ENCODE measurements at regions not wholly inside any gene's neighbourhood (a gene's known extent, or its start where the extent isn't known, plus 50 kb on each side); places are given as distances from the start of the nearest gene placed in this dataset.

DNA sequence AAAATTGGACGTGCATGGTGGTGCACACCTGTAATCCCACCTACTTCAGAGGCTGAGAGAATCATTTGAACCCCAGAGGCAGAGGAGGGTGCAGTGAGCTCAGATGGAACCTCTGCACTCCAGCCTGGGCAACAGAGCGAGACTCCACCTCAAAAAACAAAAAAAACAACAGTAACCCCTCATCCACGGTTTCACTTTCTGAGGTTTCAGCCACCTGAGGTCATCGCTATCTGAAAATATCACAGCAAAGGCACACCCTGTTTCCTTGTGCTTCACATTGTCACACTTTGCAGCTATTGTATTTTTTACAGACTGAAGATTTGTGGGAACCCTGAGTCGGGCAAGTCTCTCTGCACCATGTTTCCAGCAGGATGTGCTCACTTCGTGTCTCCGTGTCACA, 54.1 kb upstream of the FOXQ1 start:
- no peaks in the 10 kb centered on the region for H3K36me3 ChIP-seq
- no peaks in the 10 kb centered on the region for H4K20me1 ChIP-seq (ENCODE audit: low read depth)
- no peak overlapping the region for H3K4me3 ChIP-seq
- no peak overlapping the region for H3K27ac ChIP-seq
- TF ChIP-seq, protein P1, sequence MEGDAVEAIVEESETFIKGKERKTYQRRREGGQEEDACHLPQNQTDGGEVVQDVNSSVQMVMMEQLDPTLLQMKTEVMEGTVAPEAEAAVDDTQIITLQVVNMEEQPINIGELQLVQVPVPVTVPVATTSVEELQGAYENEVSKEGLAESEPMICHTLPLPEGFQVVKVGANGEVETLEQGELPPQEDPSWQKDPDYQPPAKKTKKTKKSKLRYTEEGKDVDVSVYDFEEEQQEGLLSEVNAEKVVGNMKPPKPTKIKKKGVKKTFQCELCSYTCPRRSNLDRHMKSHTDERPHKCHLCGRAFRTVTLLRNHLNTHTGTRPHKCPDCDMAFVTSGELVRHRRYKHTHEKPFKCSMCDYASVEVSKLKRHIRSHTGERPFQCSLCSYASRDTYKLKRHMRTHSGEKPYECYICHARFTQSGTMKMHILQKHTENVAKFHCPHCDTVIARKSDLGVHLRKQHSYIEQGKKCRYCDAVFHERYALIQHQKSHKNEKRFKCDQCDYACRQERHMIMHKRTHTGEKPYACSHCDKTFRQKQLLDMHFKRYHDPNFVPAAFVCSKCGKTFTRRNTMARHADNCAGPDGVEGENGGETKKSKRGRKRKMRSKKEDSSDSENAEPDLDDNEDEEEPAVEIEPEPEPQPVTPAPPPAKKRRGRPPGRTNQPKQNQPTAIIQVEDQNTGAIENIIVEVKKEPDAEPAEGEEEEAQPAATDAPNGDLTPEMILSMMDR (IDR thresholded peaks at IDR 0.05): no peak
- TF ChIP-seq EZH2phosphoT487 (IDR thresholded peaks at IDR 0.05): no peak
- no peak for TF ChIP-seq EZH2 (IDR thresholded peaks at IDR 0.05)
- H3F3A ChIP-seq (ENCODE audit: low read depth): no peaks in the 10 kb centered on the region
- Mint-ChIP-seq H3K27ac (no peak overlapping the region), H3K27me3 (ENCODE audit: insufficient read depth, low read depth) (peaks cover 5% of the 10 kb centered on the region), H3K4me1 (no peaks in the 10 kb centered on the region), H3K9me3 (peaks cover 2% of the 10 kb centered on the region), H3K36me3 (no peaks in the 10 kb centered on the region), H3K4me3 (no peak overlapping the region)
- H3K9ac ChIP-seq: no peak overlapping the region
- no peaks in the 10 kb centered on the region for H3K4me1 ChIP-seq
- H3K79me2 ChIP-seq (ENCODE audit: low read depth): no peaks in the 10 kb centered on the region
- no peak overlapping the region for H3K4me2 ChIP-seq
- DNase-seq (ENCODE audit: low spot score): no peak
- H3K9me3 ChIP-seq (ENCODE audit: low read depth): no peaks in the 10 kb centered on the region
- H3K27me3 ChIP-seq: no peaks in the 10 kb centered on the region
- no peak overlapping the region for H2AFZ ChIP-seq (replicated peaks)

DNA sequence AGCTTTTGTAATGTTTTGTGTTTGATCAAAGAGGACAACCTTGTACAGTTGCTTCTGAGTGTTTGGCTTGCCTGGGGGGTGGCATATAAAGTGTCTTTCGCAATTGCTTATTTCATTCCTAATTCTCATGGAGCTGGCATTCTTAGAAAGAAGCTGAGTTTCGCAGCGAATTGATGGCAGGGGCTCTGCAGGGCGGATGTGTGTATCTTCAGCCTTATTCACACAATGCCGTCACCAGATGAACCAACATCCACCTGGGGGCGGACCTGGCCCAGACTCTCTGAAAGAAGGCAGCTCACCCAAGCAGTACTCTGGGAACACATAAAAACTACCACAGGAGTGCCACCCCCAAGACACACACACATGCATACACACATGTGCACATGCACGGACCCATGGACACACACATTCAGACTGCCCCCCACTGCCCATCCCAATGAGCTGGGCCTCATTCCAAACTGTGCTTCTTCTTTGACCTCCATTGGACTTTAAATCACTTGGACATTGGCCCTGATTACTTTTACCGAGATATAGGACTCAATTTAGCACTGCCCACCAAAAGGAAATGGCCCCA, 55.4 kb upstream of the FOXQ1 start:
- Mint-ChIP-seq H3K4me1 (no peaks in the 10 kb centered on the region), H3K36me3 (no peaks in the 10 kb centered on the region), H3K9me3 (peaks cover 2% of the 10 kb centered on the region), H3K27ac (no peak overlapping the region), H3K27me3 (ENCODE audit: insufficient read depth, low read depth) (peaks cover 5% of the 10 kb centered on the region), H3K4me3 (no peak overlapping the region)
- Histone ChIP-seq H3K36me3 (no peaks in the 10 kb centered on the region), H3K27me3 (no peaks in the 10 kb centered on the region), H3K9ac (no peak overlapping the region), H3F3A (ENCODE audit: low read depth) (no peaks in the 10 kb centered on the region), H4K20me1 (ENCODE audit: low read depth) (no peaks in the 10 kb centered on the region), H3K79me2 (ENCODE audit: low read depth) (no peaks in the 10 kb centered on the region), H3K27ac (no peak overlapping the region), H3K4me2 (no peak overlapping the region), H2AFZ (replicated peaks) (no peak overlapping the region), H3K9me3 (ENCODE audit: low read depth) (no peaks in the 10 kb centered on the region), H3K4me1 (no peaks in the 10 kb centered on the region), H3K4me3 (no peak overlapping the region)
- TF ChIP-seq EZH2 (IDR thresholded peaks at IDR 0.05) (no peak), EZH2phosphoT487 (IDR thresholded peaks at IDR 0.05) (no peak)
- TF ChIP-seq, protein P1 (IDR thresholded peaks at IDR 0.05): no peak
- no peak for DNase-seq (ENCODE audit: low spot score)

DNA sequence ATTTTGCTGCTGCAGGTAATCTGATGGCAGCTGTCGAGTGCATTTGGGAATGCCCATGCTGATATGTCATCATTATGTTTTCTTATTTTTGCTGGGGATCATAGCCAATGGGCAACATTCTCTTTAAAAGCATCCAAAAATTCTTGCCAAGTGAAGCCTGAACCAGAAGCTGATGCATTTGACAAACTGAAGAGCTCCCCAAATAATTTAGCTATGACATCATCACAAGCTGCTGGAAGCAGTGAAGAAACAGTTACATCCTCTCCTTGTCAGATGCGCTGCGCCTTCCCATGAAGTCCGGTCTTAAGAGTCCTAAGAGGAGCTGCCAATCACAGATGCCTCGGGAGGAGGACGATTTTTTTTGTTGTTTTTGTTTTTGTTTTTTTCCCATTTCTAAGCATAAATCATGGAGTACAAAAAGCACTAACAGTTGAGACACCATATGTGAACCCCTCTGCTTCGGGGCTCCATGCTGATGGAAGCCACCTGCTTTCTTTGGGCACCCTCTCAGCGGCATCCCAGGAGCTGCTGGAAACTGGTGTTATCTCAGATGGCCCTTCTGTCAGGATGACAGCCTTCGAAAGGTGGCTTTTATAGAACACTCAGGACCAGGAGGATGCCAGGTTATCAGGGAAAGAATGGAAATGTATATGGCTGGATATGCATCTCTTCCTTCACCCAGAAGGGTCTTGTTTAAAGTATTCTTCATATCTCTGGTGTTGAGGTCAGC, 56.1 kb upstream of the FOXQ1 start:
- H3K79me2 ChIP-seq (ENCODE audit: low read depth): no peaks in the 10 kb centered on the region
- no peaks in the 10 kb centered on the region for H3K36me3 Mint-ChIP-seq
- no peak overlapping the region for H2AFZ ChIP-seq (replicated peaks)
- H3F3A ChIP-seq (ENCODE audit: low read depth): no peaks in the 10 kb centered on the region
- no peaks in the 10 kb centered on the region for H3K9me3 ChIP-seq (ENCODE audit: low read depth)
- no peak for DNase-seq (ENCODE audit: low spot score)
- H3K4me1 ChIP-seq: no peaks in the 10 kb centered on the region
- H3K36me3 ChIP-seq: no peaks in the 10 kb centered on the region
- peaks cover 6% of the 10 kb centered on the region for H3K27me3 Mint-ChIP-seq (ENCODE audit: insufficient read depth, low read depth)
- H3K27me3 ChIP-seq: no peaks in the 10 kb centered on the region
- no peak overlapping the region for H3K27ac Mint-ChIP-seq
- no peak overlapping the region for H3K4me3 ChIP-seq
- H3K9ac ChIP-seq: no peak overlapping the region
- no peaks in the 10 kb centered on the region for H4K20me1 ChIP-seq (ENCODE audit: low read depth)
- no peaks in the 10 kb centered on the region for H3K4me1 Mint-ChIP-seq
- no peak overlapping the region for H3K27ac ChIP-seq
- peaks cover 2% of the 10 kb centered on the region for H3K9me3 Mint-ChIP-seq
- no peak overlapping the region for H3K4me3 Mint-ChIP-seq
- TF ChIP-seq EZH2 (IDR thresholded peaks at IDR 0.05): no peak
- TF ChIP-seq, protein P1 (IDR thresholded peaks at IDR 0.05): no peak
- no peak for TF ChIP-seq EZH2phosphoT487 (IDR thresholded peaks at IDR 0.05)
- no peak overlapping the region for H3K4me2 ChIP-seq
